Skeletal muscle cell (primary cell): ENCODE measurements at regions not wholly inside any gene's neighbourhood (a gene's known extent, or its start where the extent isn't known, plus 50 kb on each side); places are given as distances from the start of the nearest gene placed in this dataset.
"Not testable (repeated sequence)": the region's sequence is repeated elsewhere in the genome, so short reads cannot be mapped to it uniquely, and the experiment has no call there.

Source experiments
- DNase-seq: peaks from one replicate; pipeline ENCODE4 v3.0.0-alpha.2; 2010; ENCODE audit warnings: low read depth
- H3K4me3 ChIP-seq: 2 replicates; pipeline ENCODE4 v1.5.1; 2011; ENCODE audit warnings: low read depth, mild to moderate bottlenecking, control low read depth, low read length, moderate library complexity

DNA sequence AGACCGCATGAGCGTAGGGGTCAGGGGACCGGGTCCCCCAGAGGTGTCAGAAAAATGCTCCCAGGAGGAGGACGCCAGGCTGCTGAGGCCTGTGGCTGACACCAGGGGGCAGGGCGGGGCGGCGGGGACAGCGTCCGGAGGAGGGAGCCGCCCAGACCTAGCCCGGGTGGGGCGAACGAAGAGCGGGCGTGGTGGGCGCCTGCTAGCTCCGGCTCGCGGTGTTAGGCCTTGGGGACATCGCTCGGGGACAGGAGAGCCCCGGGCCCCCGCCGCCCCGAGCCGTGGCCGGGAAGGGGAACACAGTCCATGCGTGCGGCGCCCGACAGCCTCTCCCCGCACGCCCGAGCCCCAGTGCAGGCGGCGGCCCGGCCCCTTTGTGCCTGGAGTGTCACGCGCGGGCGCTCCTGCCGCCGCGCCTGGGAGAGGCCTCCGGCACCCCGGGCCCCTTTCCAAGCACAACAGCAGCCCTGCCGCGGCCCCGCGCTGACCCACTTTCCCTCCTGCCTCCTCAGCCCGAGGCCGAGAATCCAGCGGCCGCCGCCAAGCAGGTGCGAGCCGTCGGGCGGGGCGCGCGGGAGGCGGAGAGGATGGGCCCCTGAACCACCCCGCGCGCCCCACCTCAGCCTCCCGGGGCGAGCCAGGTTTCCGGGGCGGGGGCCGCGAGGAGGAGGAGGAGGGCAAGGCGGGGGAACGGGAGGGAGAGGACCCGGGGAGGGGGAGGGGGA, 111.0 kb upstream of the KLF13 start:
- DNase-seq, result no peak
- peak overlapping the region; percentile 41 for H3K4me3 ChIP-seq

- peak overlapping the region; percentile 20 for H3K4me3 ChIP-seq
- DNase-seq, result no peak
Measured at GRCh38 chr15:31216215-31216911, 110.3 kb upstream of the KLF13 start.

DNA sequence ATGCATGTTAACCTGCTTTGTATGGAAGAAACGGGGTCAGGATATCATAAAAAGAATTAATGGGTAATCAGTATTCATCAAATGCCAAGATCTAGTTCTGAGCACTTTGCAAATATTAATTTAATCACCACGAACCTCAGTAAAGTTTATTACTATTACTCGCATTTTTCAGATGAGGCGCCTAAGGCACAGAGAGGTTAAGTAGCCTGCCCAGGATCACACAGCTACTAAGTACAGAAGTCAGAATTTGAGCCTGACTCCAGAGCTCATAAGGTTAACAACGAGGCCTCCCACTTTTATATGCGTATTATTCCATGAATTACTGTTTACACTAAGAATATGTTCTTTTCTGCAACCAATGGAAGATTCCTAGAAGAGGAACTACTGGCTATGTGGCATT, 109.6 kb upstream of the KLF13 start:
- no peak for DNase-seq
- H3K4me3 ChIP-seq, result no peak overlapping the region

DNA sequence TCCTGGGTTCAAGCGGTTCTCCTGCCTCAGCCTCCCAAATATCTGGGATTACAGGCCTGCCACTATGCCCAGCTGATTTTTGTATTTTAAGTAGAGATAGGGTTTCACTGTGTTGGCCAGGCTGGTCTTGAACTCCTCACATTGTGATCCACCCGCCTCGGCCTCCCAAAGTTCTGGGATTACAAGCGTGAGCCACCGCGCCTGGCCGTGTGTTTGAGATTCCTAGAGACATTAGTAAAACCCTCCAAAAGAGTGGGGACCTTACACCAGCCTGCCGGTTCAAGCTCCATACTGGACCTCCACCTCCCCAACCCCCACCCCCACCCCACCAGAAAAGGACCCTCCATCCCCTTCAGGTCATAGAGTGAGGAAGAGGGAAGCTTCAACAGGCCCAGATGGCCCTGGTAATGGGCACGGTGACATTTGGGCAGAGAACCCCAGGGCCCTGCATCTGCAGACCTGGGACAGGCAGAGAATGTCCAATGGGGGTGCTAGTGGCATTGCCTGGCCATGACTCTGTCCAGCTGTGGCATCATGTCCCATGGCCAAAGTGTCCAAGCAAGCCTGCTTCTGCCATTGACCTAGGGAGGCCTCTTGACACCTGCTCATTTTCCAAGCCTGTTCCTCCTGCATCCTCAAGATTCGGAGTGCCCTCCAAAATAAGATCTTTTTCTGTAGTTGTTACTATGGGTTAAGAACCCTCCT, 108.9 kb upstream of the KLF13 start:
- no peak overlapping the region for H3K4me3 ChIP-seq
- no peak for DNase-seq

- DNase-seq, result no peak
Measured at GRCh38 chr15:31219221-31219620, 107.4 kb upstream of the KLF13 start.

GRCh38 chr15:31221936-31222515, 104.6 kb upstream of the KLF13 start:
- no peak for DNase-seq
- no peak overlapping the region for H3K4me3 ChIP-seq

More at GRCh38 chr15:31219221-31219620, 107.4 kb upstream of the KLF13 start:
- H3K4me3 ChIP-seq, result no peak overlapping the region

DNA sequence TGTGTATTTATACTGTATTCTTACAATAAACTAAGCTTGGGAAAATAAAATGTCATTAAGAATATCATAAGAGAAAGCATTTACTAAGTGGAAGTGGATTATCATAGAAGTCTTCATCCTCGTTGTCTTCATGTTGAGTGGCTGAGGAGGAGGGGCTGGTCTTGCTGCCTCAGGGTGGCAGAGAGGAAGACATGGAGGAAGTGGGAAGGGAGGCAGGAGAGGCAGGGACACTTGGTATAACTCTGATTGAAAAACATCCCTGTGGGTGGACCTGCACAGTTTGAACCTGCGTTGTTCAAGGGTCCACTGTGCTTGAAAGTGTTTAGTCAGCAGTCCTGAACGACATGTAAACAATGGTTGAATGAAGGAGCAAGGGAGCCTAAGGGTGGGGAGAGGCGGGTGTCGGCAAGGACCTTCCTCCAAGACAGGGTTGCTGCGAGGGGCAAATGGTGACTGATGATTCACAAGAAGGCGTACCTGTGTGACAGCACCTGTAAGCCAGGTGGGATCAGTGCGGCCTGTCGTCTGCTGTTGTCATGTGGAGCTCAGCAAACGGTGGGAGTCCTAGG, 103.8 kb upstream of the KLF13 start:
- no peak overlapping the region for H3K4me3 ChIP-seq
- DNase-seq, result no peak

- no peak for DNase-seq
- no peak overlapping the region for H3K4me3 ChIP-seq
Measured at GRCh38 chr15:31223478-31224350, 102.9 kb upstream of the KLF13 start.

DNA sequence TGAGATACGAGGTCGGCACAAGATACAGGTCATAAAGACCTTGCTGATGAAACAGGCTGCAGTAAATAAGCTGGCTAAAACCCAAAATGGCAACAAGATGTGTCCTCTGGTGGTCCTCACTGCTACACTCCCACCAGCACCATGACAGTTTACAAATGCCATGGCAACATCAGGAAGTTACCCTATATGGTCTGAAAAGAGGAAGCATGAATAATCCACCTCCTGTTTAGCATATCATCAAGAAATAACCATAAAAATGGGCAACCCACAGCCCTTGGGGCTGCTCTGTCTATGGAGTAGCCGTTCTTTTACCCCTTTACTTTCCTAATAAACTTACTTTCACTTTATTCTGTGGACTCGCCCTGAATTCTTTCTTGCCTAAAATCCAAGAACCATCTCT, 102.0 kb upstream of the KLF13 start:
- DNase-seq, H3K4me3 ChIP-seq: not testable (repeated sequence)

DNA sequence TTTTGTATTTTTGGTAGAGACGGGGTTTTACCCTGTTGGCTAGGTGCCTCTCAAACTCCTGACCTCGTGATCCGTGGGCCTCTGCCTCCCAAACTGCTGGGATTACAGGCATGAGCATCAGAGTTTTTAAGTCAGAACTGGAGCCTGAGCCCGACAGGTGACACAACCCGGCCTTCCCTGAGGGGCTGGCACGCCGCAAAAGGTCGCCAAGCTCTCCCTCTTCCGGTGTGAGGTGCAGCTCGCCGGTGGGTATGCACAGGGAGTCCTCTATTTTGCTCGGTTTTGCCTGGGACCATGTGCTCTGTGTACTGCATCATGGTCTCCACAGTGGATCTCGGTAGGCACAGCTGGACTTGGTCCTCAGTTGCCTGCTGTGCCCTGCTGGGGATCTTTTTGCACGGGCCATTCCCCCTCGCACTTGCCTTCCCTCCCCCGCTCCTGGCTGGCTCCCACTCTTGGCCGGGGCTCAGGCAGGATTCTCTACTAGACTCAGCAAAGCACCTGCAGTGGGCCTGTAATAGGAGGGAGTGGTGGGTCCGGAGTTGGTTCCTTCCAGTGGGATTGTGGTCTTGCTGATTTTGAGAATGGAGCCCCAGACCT, 101.2 kb upstream of the KLF13 start:
- DNase-seq, result no peak
- H3K4me3 ChIP-seq, result no peak overlapping the region

DNA sequence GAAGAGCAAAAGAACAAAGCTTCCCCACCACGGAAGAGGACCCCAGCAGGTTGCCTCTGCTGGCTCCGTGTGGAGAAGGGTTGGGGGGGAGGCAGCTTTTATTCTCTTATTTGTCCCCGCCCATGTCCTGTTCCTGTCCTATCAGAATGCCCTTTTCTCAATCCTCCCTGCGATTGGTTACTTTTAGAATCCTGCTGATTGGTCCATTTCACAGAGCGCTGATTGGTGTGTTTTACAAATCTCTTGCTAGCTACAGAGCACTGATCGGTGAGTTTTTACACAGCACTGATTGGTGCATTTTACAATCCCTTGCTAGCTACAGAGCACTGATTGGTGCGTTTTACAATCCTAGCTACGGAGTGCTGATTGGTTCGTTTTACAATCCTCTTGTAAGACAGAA, 100.6 kb upstream of the KLF13 start:
- H3K4me3 ChIP-seq, result no peak overlapping the region
- DNase-seq, result no peak

DNA sequence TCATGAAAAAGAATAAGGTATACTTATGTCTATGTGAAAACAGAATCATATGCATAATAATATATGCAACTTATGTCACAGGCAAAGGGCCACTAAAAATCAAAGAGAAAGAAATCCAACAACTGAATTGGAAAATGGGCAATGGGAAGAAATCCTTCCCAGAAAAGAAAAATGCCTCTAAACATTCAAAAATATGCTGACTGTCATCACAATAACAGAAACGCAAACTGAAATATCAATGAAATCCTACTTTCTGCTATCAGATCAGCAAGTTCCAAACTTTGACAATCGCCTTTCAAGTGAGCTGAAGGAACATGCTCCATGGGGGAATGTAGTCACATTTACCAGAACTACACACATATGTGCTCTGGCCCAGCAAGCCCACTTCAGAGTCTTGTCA, 99.4 kb upstream of the KLF13 start:
- DNase-seq, result no peak
- no peak overlapping the region for H3K4me3 ChIP-seq

DNA sequence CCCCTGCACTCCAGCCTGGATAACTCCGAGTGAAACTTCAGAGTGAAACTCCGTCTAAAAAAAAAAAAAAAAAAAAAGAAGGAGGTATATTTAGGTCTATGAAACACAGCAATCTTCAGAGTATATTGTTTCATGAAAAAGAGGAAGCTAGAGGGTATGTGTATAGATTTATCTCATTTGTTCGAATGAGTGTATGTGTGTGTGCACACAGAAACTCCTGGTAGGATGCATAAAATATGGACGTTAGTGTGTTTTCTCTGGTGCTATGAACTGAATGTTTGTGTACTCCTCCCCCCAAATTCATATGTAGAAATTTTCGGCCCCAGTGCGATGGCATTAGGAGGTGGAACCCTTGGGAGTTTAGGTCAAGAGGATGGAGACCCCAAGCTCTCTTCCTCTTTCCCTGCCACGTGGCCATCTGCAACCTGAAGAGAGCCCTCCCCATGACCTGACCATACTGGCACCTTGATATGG, 98.6 kb upstream of the KLF13 start:
- DNase-seq, result no peak
- no peak overlapping the region for H3K4me3 ChIP-seq

DNA sequence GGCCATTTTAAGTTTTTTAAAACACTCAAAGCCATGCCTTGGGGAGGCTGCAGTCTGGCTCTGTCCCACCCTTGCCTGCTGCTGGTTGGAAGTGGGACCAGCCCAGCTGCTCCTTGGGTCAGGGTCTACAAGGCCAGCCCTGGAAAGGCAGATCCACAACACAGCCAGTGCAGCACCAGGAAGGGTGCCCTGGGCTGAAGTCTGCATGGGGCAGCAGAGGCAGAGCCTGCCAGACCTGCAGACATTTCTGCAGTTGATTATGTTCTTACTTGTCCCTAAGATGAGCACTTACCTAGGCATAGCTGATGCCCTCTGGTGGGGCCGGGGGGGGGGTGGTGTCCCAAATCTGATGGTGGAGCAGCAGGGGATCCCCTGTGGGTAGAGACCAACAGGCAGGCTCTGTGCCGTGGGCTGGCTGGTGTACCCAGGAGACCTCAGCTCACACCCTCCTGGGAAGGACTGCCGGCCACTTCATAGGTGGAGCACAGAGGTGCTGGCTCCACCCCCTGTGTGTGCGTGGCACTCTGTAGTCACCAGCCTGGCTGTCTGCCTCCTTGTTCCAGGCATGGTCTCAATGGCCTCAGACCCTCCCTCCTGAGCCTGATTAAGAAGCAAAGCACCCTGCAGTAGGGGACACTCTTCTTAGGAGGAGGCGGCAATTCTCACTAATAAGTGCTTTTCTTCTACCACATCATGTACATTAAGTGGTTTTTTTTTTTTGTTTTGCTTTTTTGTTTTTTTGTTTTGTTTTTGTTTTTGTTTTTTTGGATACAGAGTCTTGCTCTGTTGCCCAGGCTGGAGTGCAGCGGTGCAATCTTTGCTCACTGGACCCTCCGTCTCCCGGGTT, 97.4 kb upstream of the KLF13 start:
- no peak overlapping the region for H3K4me3 ChIP-seq
- DNase-seq, result no peak

DNA sequence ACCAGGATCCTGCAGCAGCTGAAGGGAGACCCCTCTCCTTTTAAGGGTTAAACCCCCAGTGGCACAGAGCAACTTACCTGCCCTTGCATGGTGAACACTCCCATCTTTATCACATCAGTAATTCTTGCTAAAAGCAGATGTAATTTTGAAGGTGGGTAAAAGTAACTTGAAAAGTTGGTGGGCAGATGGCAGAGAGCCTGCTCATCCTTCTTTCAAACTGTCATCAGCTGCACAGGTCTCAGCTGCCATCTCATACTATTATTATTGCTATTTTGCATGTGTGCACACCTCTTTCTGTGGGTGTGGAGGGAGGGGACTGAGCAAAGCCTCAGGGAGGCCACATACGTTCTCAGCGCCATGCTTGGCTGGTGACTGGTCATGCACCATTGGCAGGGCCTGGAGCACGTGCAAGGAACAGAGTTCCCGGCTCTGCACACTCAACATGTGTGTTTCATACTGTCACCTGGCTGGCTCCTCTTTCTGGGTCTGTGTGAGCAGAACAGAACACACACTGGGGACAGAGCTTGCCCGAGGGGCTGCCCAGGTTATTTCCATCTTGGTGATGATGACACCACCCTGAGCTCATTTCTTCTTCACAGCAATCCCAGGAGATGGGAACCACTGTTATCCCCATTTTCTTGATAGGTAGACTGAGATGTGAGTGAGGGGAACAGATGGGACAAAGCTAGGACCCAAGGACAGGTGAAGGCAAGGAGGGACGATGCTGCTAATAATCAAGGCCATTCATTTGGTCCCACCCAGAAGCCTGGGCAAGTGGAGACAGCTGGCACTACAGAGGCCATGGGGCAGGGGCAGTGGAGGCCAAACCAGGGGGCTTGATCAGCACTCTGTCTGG, 95.8 kb upstream of the KLF13 start:
- no peak for DNase-seq
- H3K4me3 ChIP-seq, result no peak overlapping the region

DNA sequence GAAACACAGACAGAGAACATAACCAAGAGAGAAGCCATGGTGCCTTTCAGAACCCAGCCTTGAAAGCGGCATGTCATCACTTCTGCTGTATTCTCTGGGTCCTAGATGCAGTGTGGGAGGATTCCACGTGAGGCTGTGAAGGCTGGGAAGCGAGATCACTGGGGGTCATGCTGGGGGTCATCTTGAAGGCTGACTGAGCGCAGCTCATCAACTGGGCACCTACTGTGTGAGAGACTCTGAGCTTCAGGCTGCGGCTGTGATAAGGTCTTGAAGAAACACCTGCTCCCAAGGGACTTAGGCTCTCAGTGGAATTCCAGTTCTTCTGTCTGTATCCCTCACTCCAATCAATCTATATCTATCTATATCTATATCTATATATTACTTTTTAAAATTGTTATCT, 91.8 kb upstream of the KLF13 start:
- DNase-seq, result no peak
- H3K4me3 ChIP-seq, result no peak overlapping the region
